ENCODE measurements at regions not wholly inside any gene's neighbourhood (a gene's known extent, or its start where the extent isn't known, plus 50 kb on each side); places are given as distances from the start of the nearest gene placed in this dataset.
"Not testable (repeated sequence)": the region's sequence is repeated elsewhere in the genome, so short reads cannot be mapped to it uniquely, and the experiment has no call there.

GRCh38 chr15:96209285-96209735 is 121.2 kb upstream of the NR2F2 start:
- H4K20me1 ChIP-seq (ENCODE audit: insufficient read depth): no peaks in the 10 kb centered on the region
- H3K27ac ChIP-seq: no peak overlapping the region
- H3K4me2 ChIP-seq (ENCODE audit: unreplicated experiment): no peak overlapping the region
- no peak overlapping the region for H2AFZ ChIP-seq
- no peaks in the 10 kb centered on the region for H3K36me3 ChIP-seq (ENCODE audit: low read depth)
- no peaks in the 10 kb centered on the region for H3K4me1 ChIP-seq (ENCODE audit: insufficient read depth)
- in situ Hi-C loops (cut with MboI): no loop called here
- WGBS, 2 experiments (ENCODE audit: low coverage in 1 of 2, low lambda C conversion rate in 2 of 2, missing lambda C conversion rate in 2 of 2): 82 to 86% methylated on average over 8 of the region's 8 CpGs
- H3K9me2 ChIP-seq (ENCODE audit: insufficient read depth): no peaks in the 10 kb centered on the region
- H3K9ac ChIP-seq: no peak overlapping the region
- H3K9me3 ChIP-seq (ENCODE audit: low read depth): no peaks in the 10 kb centered on the region
- H3F3A ChIP-seq (ENCODE audit: insufficient read depth): no peaks in the 10 kb centered on the region
- H3K27me3 ChIP-seq (replicated peaks; ENCODE audit: insufficient read depth): no peaks in the 10 kb centered on the region
- no peak for TF ChIP-seq EZH2phosphoT487 (IDR thresholded peaks at IDR 0.05; ENCODE audit: insufficient read depth, low read depth)
- no peak for TF ChIP-seq EZH2 (IDR thresholded peaks at IDR 0.05; ENCODE audit: insufficient read depth, poor library complexity, severe bottlenecking)
- H3K4me3 ChIP-seq: no peak overlapping the region
- DNase-seq: no peak
- H3K79me2 ChIP-seq (ENCODE audit: insufficient read depth): no peaks in the 10 kb centered on the region

GRCh38 chr15:96213045-96213444 is 117.5 kb upstream of the NR2F2 start:
- H3K27me3 ChIP-seq (replicated peaks; ENCODE audit: insufficient read depth): no peaks in the 10 kb centered on the region; the same call in 1 of the 2 replicates
- H3K4me1 ChIP-seq (ENCODE audit: insufficient read depth): no peaks in the 10 kb centered on the region
- H3K9ac ChIP-seq: no peak overlapping the region
- no peak overlapping the region for H3K4me3 ChIP-seq
- 64% methylated on average over 2 of the region's 2 CpGs for WGBS, 2 experiments (ENCODE audit: low coverage in 1 of 2, low lambda C conversion rate in 2 of 2, missing lambda C conversion rate in 2 of 2)
- H3K36me3 ChIP-seq (ENCODE audit: low read depth): no peaks in the 10 kb centered on the region
- H3K4me2 ChIP-seq (ENCODE audit: unreplicated experiment): no peak overlapping the region
- no peak overlapping the region for H3K27ac ChIP-seq
- H3K9me3 ChIP-seq (ENCODE audit: low read depth): no peaks in the 10 kb centered on the region
- H3K79me2 ChIP-seq (ENCODE audit: insufficient read depth): no peaks in the 10 kb centered on the region
- TF ChIP-seq EZH2 (IDR thresholded peaks at IDR 0.05; ENCODE audit: insufficient read depth, poor library complexity, severe bottlenecking) (no peak), EZH2phosphoT487 (IDR thresholded peaks at IDR 0.05; ENCODE audit: insufficient read depth, low read depth) (no peak)
- no peaks in the 10 kb centered on the region for H3F3A ChIP-seq (ENCODE audit: insufficient read depth)
- no peak for DNase-seq
- in situ Hi-C loops (cut with MboI): no loop called here
- no peaks in the 10 kb centered on the region for H3K9me2 ChIP-seq (ENCODE audit: insufficient read depth)
- H2AFZ ChIP-seq: no peak overlapping the region
- no peaks in the 10 kb centered on the region for H4K20me1 ChIP-seq (ENCODE audit: insufficient read depth)

DNA sequence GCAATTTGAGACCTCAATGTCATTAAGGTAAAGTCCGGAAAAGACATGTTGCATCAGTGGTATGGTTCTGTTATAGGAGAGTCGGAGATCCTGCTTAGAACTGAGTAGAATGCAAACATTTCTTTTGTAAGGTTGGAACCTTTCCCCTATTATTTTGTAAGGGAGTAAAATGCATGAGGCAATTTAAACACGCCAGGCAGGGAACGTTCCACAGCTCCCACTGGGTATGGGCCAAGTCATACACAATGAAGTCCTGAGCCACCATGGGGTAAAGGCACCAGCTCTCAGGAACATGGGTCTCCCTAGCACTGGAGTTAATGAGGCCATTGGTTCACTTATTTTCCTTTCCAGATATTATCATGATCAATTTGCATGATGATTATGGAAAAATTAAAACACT is 116.6 kb upstream of the NR2F2 start:
- TF ChIP-seq EZH2phosphoT487 (IDR thresholded peaks at IDR 0.05; ENCODE audit: insufficient read depth, low read depth): no peak
- TF ChIP-seq EZH2 (IDR thresholded peaks at IDR 0.05; ENCODE audit: insufficient read depth, poor library complexity, severe bottlenecking): no peak
- in situ Hi-C loops (cut with MboI): no loop called here

DNA sequence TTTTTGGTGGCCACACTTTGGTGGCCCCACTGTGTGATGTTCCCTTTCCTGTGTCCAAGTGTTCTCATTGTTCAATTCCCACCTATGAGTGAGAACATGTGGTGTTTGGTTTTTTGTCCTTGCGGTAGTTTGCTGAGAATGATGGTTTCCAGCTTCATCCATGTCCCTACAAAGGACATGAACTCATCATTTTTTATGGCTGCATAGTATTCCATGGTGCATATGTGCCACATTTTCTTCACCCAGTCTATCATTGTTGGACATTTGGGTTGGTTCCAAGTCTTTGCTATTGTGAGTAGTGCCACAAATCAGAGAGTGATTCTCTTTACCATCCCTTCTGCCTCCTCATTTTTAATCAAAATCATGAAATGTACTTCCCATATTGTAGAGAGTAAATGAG is 114.0 kb upstream of the NR2F2 start:
- H3K79me2 ChIP-seq (ENCODE audit: insufficient read depth); H3F3A ChIP-seq (ENCODE audit: insufficient read depth); H4K20me1 ChIP-seq (ENCODE audit: insufficient read depth); in situ Hi-C loops (cut with MboI); H3K27ac ChIP-seq; H3K4me3 ChIP-seq; H3K27me3 ChIP-seq (replicated peaks; ENCODE audit: insufficient read depth); H3K36me3 ChIP-seq (ENCODE audit: low read depth); DNase-seq; H2AFZ ChIP-seq; H3K4me1 ChIP-seq (ENCODE audit: insufficient read depth); H3K9me2 ChIP-seq (ENCODE audit: insufficient read depth); H3K9ac ChIP-seq; H3K4me2 ChIP-seq (ENCODE audit: unreplicated experiment); H3K9me3 ChIP-seq (ENCODE audit: low read depth): not testable (repeated sequence)
- WGBS, 2 experiments (ENCODE audit: low coverage in 1 of 2, low lambda C conversion rate in 2 of 2, missing lambda C conversion rate in 2 of 2): 86% methylated on average over 1 of the region's 1 CpG; no CpG with 5 or more reads in 1 of the 2 experiments

More for the DNA sequence above, 116.6 kb upstream of the NR2F2 start:
- Histone ChIP-seq H3K4me2 (ENCODE audit: unreplicated experiment) (no peak overlapping the region), H4K20me1 (ENCODE audit: insufficient read depth) (no peaks in the 10 kb centered on the region), H3K4me1 (ENCODE audit: insufficient read depth) (no peaks in the 10 kb centered on the region), H2AFZ (no peak overlapping the region), H3K9me2 (ENCODE audit: insufficient read depth) (no peaks in the 10 kb centered on the region), H3K27ac (no peak overlapping the region), H3F3A (ENCODE audit: insufficient read depth) (no peaks in the 10 kb centered on the region), H3K9ac (no peak overlapping the region), H3K4me3 (no peak overlapping the region), H3K36me3 (ENCODE audit: low read depth) (no peaks in the 10 kb centered on the region), H3K79me2 (ENCODE audit: insufficient read depth) (no peaks in the 10 kb centered on the region), H3K27me3 (replicated peaks; ENCODE audit: insufficient read depth) (no peaks in the 10 kb centered on the region; the same call in 1 of the 2 replicates), H3K9me3 (ENCODE audit: low read depth) (no peaks in the 10 kb centered on the region)
- 58 to 65% methylated on average over 4 of the region's 4 CpGs for WGBS, 2 experiments (ENCODE audit: low coverage in 1 of 2, low lambda C conversion rate in 2 of 2, missing lambda C conversion rate in 2 of 2)
- DNase-seq: no peak

DNA sequence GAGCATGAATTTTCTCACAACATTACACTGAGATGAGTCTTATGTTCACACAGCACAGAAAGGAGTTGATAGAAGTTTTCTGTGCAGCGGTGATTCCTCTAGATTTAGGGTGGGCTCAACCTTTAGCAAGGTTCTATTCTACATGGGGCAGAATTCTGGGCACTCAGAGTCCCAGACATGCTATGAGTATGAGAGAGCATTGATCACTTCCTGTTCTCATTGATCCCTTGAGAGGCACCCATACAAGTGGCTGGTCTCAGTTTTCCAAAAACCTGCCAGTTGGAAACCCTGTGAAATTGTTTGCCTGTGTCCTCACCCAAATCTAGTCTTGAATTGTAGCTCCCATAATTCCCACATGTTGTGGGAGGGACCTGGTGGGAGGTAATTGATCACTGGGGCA is 112.5 kb upstream of the NR2F2 start:
- Histone ChIP-seq H3K27me3 (replicated peaks; ENCODE audit: insufficient read depth) (no peaks in the 10 kb centered on the region; the same call in 1 of the 2 replicates), H3F3A (ENCODE audit: insufficient read depth) (no peaks in the 10 kb centered on the region), H3K4me3 (no peak overlapping the region), H3K4me1 (ENCODE audit: insufficient read depth) (no peaks in the 10 kb centered on the region), H3K9ac (no peak overlapping the region), H3K36me3 (ENCODE audit: low read depth) (no peaks in the 10 kb centered on the region), H4K20me1 (ENCODE audit: insufficient read depth) (no peaks in the 10 kb centered on the region), H3K27ac (no peak overlapping the region), H3K79me2 (ENCODE audit: insufficient read depth) (no peaks in the 10 kb centered on the region), H3K9me3 (ENCODE audit: low read depth) (no peaks in the 10 kb centered on the region), H3K4me2 (ENCODE audit: unreplicated experiment) (no peak overlapping the region), H3K9me2 (ENCODE audit: insufficient read depth) (no peaks in the 10 kb centered on the region), H2AFZ (no peak overlapping the region)
- 68 to 71% methylated on average over 1 of the region's 1 CpG for WGBS, 2 experiments (ENCODE audit: low coverage in 1 of 2, low lambda C conversion rate in 2 of 2, missing lambda C conversion rate in 2 of 2)
- no peak for TF ChIP-seq EZH2 (IDR thresholded peaks at IDR 0.05; ENCODE audit: insufficient read depth, poor library complexity, severe bottlenecking)
- TF ChIP-seq EZH2phosphoT487 (IDR thresholded peaks at IDR 0.05; ENCODE audit: insufficient read depth, low read depth): no peak
- in situ Hi-C loops (cut with MboI): no loop called here
- no peak for DNase-seq

Measured in GM23248 (cell line).